C4-2B (cell line): ENCODE measurements at regions not wholly inside any gene's neighbourhood (a gene's known extent, or its start where the extent isn't known, plus 50 kb on each side); places are given as distances from the start of the nearest gene placed in this dataset.

ENCODE experiments used
- CTCF ChIP-seq: fragments of 450-650 bp; conservative IDR thresholded peaks from 2 replicates; pipeline ENCODE4 v1.5.1; 2017; ENCODE audit warnings: mild to moderate bottlenecking
- ZFX ChIP-seq: fragments of 450-650 bp; IDR thresholded peaks from 2 replicates; pipeline ENCODE4 v1.6.1; 2017

GRCh38 chr7:119413314-119413805 lies 859.6 kb upstream of the KCND2 start:
- TF ChIP-seq CTCF (no peak), ZFX (no peak)
